NOMO-1 (cell line): ENCODE measurements at regions not wholly inside any gene's neighbourhood (a gene's known extent, or its start where the extent isn't known, plus 50 kb on each side); places are given as distances from the start of the nearest gene placed in this dataset.
"Not testable (repeated sequence)": the region's sequence is repeated elsewhere in the genome, so short reads cannot be mapped to it uniquely, and the experiment has no call there.

Experiments
- DNase-seq, 2 experiments: peaks; one replicate each; lab custom pipeline; 2025; ENCODE audit not compliant: unreplicated experiment in 2 of 2; lab: John Stamatoyannopoulos, UW

- not testable (repeated sequence) for DNase-seq
Observed at GRCh38 chr22:15832235-15832634, 142.4 kb downstream of the POTEH start.

- DNase-seq, result not testable (repeated sequence)
Observed at GRCh38 chr22:15835729-15836128, 145.9 kb downstream of the POTEH start.

- DNase-seq, result not testable (repeated sequence)
Observed at GRCh38 chr22:15849772-15850171, 159.9 kb downstream of the POTEH start.

GRCh38 chr22:15853716-15854373, 164.0 kb downstream of the POTEH start:
- not testable (repeated sequence) for DNase-seq

- not testable (repeated sequence) for DNase-seq
Observed at GRCh38 chr22:15854421-15854820, 164.6 kb downstream of the POTEH start.

- not testable (repeated sequence) for DNase-seq
Observed at GRCh38 chr22:15854978-15855377, 165.2 kb downstream of the POTEH start.

- DNase-seq, result not testable (repeated sequence)
Observed at GRCh38 chr22:15880926-15881325, 191.1 kb downstream of the POTEH start.

GRCh38 chr22:15904326-15904725, 214.5 kb downstream of the POTEH start:
- DNase-seq, result not testable (repeated sequence)

- not testable (repeated sequence) for DNase-seq
Observed at GRCh38 chr22:15911704-15912103, 221.9 kb downstream of the POTEH start.

GRCh38 chr22:15919120-15919519, 229.3 kb downstream of the POTEH start:
- DNase-seq, result not testable (repeated sequence)

- DNase-seq, result not testable (repeated sequence)
Observed at GRCh38 chr22:15920941-15921340, 231.1 kb downstream of the POTEH start.

GRCh38 chr22:15922132-15922531, 232.3 kb downstream of the POTEH start:
- not testable (repeated sequence) for DNase-seq

- not testable (repeated sequence) for DNase-seq
Observed at GRCh38 chr22:15922666-15923065, 232.8 kb downstream of the POTEH start.

GRCh38 chr22:15924820-15925219, 235.0 kb downstream of the POTEH start:
- DNase-seq, result not testable (repeated sequence)

- not testable (repeated sequence) for DNase-seq
Observed at GRCh38 chr22:15927172-15927571, 237.3 kb downstream of the POTEH start.
